ENCODE measurements at regions not wholly inside any gene's neighbourhood (a gene's known extent, or its start where the extent isn't known, plus 50 kb on each side); places are given as distances from the start of the nearest gene placed in this dataset.

DNA sequence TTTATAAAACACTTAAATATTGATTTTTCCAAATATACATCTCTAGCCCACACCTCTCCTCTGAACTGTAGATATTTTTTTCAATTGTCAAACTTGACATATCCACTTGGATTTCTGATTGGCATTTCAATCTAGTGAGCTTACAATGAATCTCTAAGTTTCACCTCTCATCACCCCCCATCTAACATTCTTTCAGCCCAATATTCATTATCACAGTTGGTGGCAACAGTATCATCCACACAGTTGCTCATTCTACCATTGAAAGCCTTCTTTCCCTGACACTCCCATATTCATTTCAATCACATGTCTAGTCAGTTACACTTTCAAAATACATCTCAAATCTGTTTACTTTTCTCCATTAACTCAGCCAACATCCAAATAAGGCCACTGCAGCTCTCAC lies 385.2 kb downstream of the PCDH20 start:
- Histone ChIP-seq H3K9me3 (ENCODE audit: control insufficient read depth, insufficient read depth, low read length) (no peaks in the 10 kb centered on the region), H3K27ac (ENCODE audit: low read depth, low read length) (no peak overlapping the region), H3K4me1 (ENCODE audit: control insufficient read depth, insufficient read depth, low read length) (0 out of 2 replicates have a peak, but pooled peaks cover 7% of the 10 kb centered on the region), H3K9ac (ENCODE audit: low read depth, low read length) (no peak overlapping the region), H3K27me3 (ENCODE audit: control insufficient read depth, insufficient read depth, low read length) (no peaks in the 10 kb centered on the region), H3K4me3 (ENCODE audit: low read depth, low read length) (no peak overlapping the region), H3K36me3 (ENCODE audit: control insufficient read depth, insufficient read depth, low read length) (no peaks in the 10 kb centered on the region)

GRCh38 chr13:61029064-61029463 lies 386.6 kb downstream of the PCDH20 start:
- Histone ChIP-seq H3K4me3 (ENCODE audit: low read depth, low read length) (no peak overlapping the region), H3K36me3 (ENCODE audit: control insufficient read depth, insufficient read depth, low read length) (no peaks in the 10 kb centered on the region), H3K4me1 (ENCODE audit: control insufficient read depth, insufficient read depth, low read length) (0 out of 2 replicates have a peak, but pooled peaks cover 7% of the 10 kb centered on the region), H3K9me3 (ENCODE audit: control insufficient read depth, insufficient read depth, low read length) (no peaks in the 10 kb centered on the region), H3K27me3 (ENCODE audit: control insufficient read depth, insufficient read depth, low read length) (no peaks in the 10 kb centered on the region), H3K9ac (ENCODE audit: low read depth, low read length) (no peak overlapping the region), H3K27ac (ENCODE audit: low read depth, low read length) (no peak overlapping the region)

DNA sequence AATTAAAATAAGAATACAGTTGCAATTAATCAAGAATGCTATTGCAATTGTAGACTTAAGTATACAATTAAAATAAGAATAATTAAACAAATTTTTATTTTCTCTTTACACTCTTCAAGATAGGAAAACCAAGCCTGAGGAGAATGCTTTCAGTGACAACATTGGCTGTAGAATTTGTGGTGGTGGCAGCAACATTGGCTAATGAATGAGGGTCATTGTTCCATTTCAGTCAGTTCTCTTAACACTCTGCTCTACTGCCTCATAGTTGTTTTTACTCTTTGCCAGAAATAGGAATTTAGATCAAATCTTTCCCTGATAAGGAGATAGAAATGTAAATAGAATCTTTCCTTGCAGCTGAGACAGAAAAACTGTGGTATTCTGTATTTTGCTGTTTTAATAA lies 391.6 kb downstream of the PCDH20 start:
- Histone ChIP-seq H3K4me3 (ENCODE audit: low read depth, low read length) (no peak overlapping the region), H3K27ac (ENCODE audit: low read depth, low read length) (no peak overlapping the region), H3K9me3 (ENCODE audit: control insufficient read depth, insufficient read depth, low read length) (no peaks in the 10 kb centered on the region), H3K27me3 (ENCODE audit: control insufficient read depth, insufficient read depth, low read length) (no peaks in the 10 kb centered on the region), H3K36me3 (ENCODE audit: control insufficient read depth, insufficient read depth, low read length) (no peaks in the 10 kb centered on the region), H3K9ac (ENCODE audit: low read depth, low read length) (no peak overlapping the region), H3K4me1 (ENCODE audit: control insufficient read depth, insufficient read depth, low read length) (0 out of 2 replicates have a peak, but pooled peaks cover 4% of the 10 kb centered on the region)

- no peak overlapping the region for H3K27ac ChIP-seq (ENCODE audit: low read depth, low read length)
- H3K9ac ChIP-seq (ENCODE audit: low read depth, low read length), result no peak overlapping the region
- H3K36me3 ChIP-seq (ENCODE audit: control insufficient read depth, insufficient read depth, low read length), result no peaks in the 10 kb centered on the region
- no peaks in the 10 kb centered on the region for H3K27me3 ChIP-seq (ENCODE audit: control insufficient read depth, insufficient read depth, low read length)
- H3K9me3 ChIP-seq (ENCODE audit: control insufficient read depth, insufficient read depth, low read length), result no peaks in the 10 kb centered on the region
- H3K4me3 ChIP-seq (ENCODE audit: low read depth, low read length), result no peak overlapping the region
- no peaks in the 10 kb centered on the region for H3K4me1 ChIP-seq (ENCODE audit: control insufficient read depth, insufficient read depth, low read length)
These were observed 393.8 kb downstream of the PCDH20 start for GRCh38 chr13:61021838-61022237.

DNA sequence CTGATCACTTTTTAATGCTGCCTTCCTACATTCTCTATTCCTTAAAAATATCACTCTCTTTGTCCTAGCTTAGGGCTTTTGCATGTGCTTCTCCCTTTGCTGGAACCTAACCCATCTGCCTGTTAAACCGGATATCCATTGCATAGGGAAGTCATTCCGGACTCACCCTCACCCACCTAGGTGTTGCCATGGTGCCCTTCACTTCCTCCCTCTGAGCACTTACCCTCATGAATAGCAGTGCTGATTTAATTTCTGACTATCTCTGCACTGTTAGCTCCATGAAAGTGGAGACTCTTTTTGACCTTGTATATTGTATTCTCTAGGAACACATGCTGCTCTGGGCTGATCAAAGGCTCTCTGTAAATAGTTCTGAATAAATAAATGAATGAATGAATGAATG lies 401.9 kb downstream of the PCDH20 start:
- Histone ChIP-seq H3K27me3 (ENCODE audit: control insufficient read depth, insufficient read depth, low read length) (no peaks in the 10 kb centered on the region), H3K27ac (ENCODE audit: low read depth, low read length) (no peak overlapping the region), H3K4me3 (ENCODE audit: low read depth, low read length) (no peak overlapping the region), H3K4me1 (ENCODE audit: control insufficient read depth, insufficient read depth, low read length) (no peaks in the 10 kb centered on the region), H3K9ac (ENCODE audit: low read depth, low read length) (no peak overlapping the region), H3K36me3 (ENCODE audit: control insufficient read depth, insufficient read depth, low read length) (no peaks in the 10 kb centered on the region), H3K9me3 (ENCODE audit: control insufficient read depth, insufficient read depth, low read length) (peaks cover 4% of the 10 kb centered on the region; the same call in 1 of the 2 replicates)

DNA sequence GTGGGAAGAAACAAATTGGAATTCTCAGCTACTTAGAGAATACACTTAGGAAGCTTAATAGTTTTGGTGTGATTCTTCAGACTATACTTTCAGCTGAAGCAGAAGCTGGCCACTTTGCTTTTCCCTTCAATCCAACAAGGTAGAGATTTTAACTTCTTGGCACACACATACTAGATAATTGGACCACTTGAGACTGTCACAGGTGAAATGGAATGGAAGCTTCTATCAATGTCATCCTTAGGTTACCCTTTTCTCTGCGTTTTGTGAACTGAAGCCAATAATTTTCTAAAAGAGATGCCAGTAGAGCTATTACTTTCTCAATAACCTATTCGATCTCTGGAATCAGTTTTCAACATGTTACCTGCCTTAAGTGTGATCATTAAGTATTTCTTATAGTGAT lies 405.3 kb downstream of the PCDH20 start:
- H3K9ac ChIP-seq (ENCODE audit: low read depth, low read length), result no peak overlapping the region
- no peaks in the 10 kb centered on the region for H3K36me3 ChIP-seq (ENCODE audit: control insufficient read depth, insufficient read depth, low read length)
- no peak overlapping the region for H3K4me3 ChIP-seq (ENCODE audit: low read depth, low read length)
- H3K9me3 ChIP-seq (ENCODE audit: control insufficient read depth, insufficient read depth, low read length), result peaks cover 21% of the 10 kb centered on the region
- no peak overlapping the region for H3K27ac ChIP-seq (ENCODE audit: low read depth, low read length)
- no peaks in the 10 kb centered on the region for H3K4me1 ChIP-seq (ENCODE audit: control insufficient read depth, insufficient read depth, low read length)
- H3K27me3 ChIP-seq (ENCODE audit: control insufficient read depth, insufficient read depth, low read length), result no peaks in the 10 kb centered on the region

GRCh38 chr13:61002686-61003085 lies 413.0 kb downstream of the PCDH20 start:
- H3K9ac ChIP-seq (ENCODE audit: low read depth, low read length), result no peak overlapping the region
- H3K36me3 ChIP-seq (ENCODE audit: control insufficient read depth, insufficient read depth, low read length), result no peaks in the 10 kb centered on the region
- H3K9me3 ChIP-seq (ENCODE audit: control insufficient read depth, insufficient read depth, low read length), result peaks cover 14% of the 10 kb centered on the region
- H3K27ac ChIP-seq (ENCODE audit: low read depth, low read length), result no peak overlapping the region
- H3K4me3 ChIP-seq (ENCODE audit: low read depth, low read length), result no peak overlapping the region
- peaks cover 3% of the 10 kb centered on the region; the same call in 1 of the 2 replicates for H3K4me1 ChIP-seq (ENCODE audit: control insufficient read depth, insufficient read depth, low read length)
- no peaks in the 10 kb centered on the region for H3K27me3 ChIP-seq (ENCODE audit: control insufficient read depth, insufficient read depth, low read length)

DNA sequence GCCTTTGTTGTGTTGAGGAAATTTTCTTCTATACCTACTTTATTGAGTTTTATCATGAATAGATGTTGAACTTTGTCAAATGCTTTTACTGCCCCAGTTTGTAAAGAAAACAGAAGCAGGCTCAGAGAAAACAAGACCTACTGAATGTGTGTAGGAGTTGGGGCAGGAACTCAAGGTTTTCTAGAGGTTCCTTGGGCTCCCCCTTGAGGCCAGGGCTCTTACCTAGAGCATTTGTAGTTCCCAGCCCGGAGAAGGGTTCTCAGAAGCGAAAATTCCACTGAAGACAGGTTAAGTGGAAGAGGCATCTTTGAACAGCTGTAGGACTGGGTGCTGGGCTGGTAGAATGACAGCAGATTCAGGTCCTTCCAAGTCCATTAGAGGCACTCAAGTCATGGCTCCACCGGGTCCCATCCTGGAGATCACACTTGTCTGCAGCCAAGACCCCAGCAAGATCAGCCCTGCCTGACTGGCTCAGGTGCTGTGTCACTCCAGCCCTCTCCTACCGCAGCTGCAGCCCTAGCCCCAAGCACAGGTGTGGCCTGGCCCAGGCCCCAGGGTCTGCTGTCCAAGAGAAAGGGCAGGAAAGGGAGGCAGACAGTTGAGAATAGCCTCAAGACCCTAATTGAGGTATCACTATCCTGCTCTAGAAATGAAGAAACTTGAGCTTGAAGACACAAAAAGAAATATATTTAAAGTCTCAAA lies 425.5 kb downstream of the PCDH20 start:
- H3K4me1 ChIP-seq (ENCODE audit: control insufficient read depth, insufficient read depth, low read length), result no peaks in the 10 kb centered on the region
- H3K27ac ChIP-seq (ENCODE audit: low read depth, low read length), result no peak overlapping the region

DNA sequence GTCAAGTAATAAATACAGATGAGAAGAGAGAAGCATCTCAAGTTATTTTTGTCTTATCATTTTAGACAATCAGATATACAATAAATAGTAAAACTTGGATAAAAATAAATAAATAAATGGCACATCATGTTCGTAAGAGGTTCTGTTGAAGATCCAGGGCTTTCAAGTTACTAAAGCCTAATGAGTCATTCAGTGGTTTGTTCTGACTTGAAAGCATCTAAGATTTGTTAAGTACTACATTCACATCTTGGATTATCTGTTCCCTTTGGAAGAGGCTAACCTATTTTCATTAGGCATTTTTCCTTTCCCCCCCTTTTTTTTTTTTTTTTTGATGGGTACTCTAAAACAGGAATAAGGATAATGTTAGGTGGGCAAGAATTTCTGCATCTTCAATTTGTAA lies 429.3 kb downstream of the PCDH20 start:
- Histone ChIP-seq H3K27ac (ENCODE audit: low read depth, low read length) (no peak overlapping the region), H3K27me3 (ENCODE audit: control insufficient read depth, insufficient read depth, low read length) (no peaks in the 10 kb centered on the region), H3K4me3 (ENCODE audit: low read depth, low read length) (no peak overlapping the region), H3K4me1 (ENCODE audit: control insufficient read depth, insufficient read depth, low read length) (no peaks in the 10 kb centered on the region), H3K9ac (ENCODE audit: low read depth, low read length) (no peak overlapping the region), H3K36me3 (ENCODE audit: control insufficient read depth, insufficient read depth, low read length) (no peaks in the 10 kb centered on the region), H3K9me3 (ENCODE audit: control insufficient read depth, insufficient read depth, low read length) (no peaks in the 10 kb centered on the region)

More for the DNA sequence above, 425.5 kb downstream of the PCDH20 start:
- Histone ChIP-seq H3K9ac (ENCODE audit: low read depth, low read length) (no peak overlapping the region), H3K9me3 (ENCODE audit: control insufficient read depth, insufficient read depth, low read length) (no peaks in the 10 kb centered on the region), H3K36me3 (ENCODE audit: control insufficient read depth, insufficient read depth, low read length) (no peaks in the 10 kb centered on the region), H3K4me3 (ENCODE audit: low read depth, low read length) (no peak overlapping the region), H3K27me3 (ENCODE audit: control insufficient read depth, insufficient read depth, low read length) (no peaks in the 10 kb centered on the region)

DNA sequence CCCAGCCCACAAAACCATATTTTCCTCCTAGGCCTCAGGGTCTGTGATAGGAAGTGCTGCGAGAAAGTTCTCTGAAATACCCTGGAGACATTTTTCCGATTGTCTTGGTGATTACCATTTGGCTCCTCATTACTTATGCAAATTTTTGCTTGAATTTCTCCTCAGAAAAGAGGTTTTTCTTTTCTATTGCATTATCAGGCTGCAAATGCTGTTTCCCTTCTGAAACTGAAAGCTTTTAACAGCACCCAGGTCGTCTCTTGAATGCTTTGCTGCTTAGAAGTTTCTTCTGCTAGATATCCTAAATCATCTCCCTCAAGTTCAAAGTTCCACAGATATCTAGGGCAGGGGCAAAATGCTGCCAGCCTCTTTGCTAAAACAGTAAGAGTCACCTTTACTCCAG lies 434.2 kb downstream of the PCDH20 start:
- H3K27ac ChIP-seq (ENCODE audit: low read depth, low read length), result no peak overlapping the region
- H3K9me3 ChIP-seq (ENCODE audit: control insufficient read depth, insufficient read depth, low read length), result no peaks in the 10 kb centered on the region
- H3K9ac ChIP-seq (ENCODE audit: low read depth, low read length), result no peak overlapping the region
- no peaks in the 10 kb centered on the region for H3K27me3 ChIP-seq (ENCODE audit: control insufficient read depth, insufficient read depth, low read length)
- H3K4me3 ChIP-seq (ENCODE audit: low read depth, low read length), result no peak overlapping the region
- H3K36me3 ChIP-seq (ENCODE audit: control insufficient read depth, insufficient read depth, low read length), result no peaks in the 10 kb centered on the region
- H3K4me1 ChIP-seq (ENCODE audit: control insufficient read depth, insufficient read depth, low read length), result no peaks in the 10 kb centered on the region

DNA sequence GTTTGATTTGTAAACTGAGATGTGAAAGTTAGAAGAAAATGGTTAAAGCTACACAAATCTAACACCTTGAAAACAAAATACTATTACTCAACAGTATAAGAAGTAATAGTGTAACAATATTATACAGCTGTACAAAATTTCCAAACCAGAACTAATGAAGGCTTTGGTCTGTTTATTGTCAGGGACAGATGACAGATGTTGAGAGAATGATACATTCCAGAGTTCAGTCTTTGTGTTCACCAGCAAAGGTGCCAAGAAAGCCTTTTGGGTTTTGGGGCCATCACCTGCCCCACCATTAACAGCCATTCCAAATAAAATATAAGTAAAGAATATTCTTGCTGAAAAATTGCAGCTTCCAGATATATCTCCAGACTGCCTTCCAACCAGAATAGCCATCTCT lies 439.3 kb downstream of the PCDH20 start:
- Histone ChIP-seq H3K9me3 (ENCODE audit: control insufficient read depth, insufficient read depth, low read length) (no peaks in the 10 kb centered on the region), H3K27me3 (ENCODE audit: control insufficient read depth, insufficient read depth, low read length) (no peaks in the 10 kb centered on the region), H3K4me3 (ENCODE audit: low read depth, low read length) (no peak overlapping the region), H3K9ac (ENCODE audit: low read depth, low read length) (no peak overlapping the region), H3K27ac (ENCODE audit: low read depth, low read length) (no peak overlapping the region), H3K36me3 (ENCODE audit: control insufficient read depth, insufficient read depth, low read length) (no peaks in the 10 kb centered on the region), H3K4me1 (ENCODE audit: control insufficient read depth, insufficient read depth, low read length) (peaks cover 10% of the 10 kb centered on the region; the same call in 1 of the 2 replicates)

Data from HUES48 (cell line).